HG02571 (cell line): ENCODE measurements at regions not wholly inside any gene's neighbourhood (a gene's known extent, or its start where the extent isn't known, plus 50 kb on each side); places are given as distances from the start of the nearest gene placed in this dataset.
"Not testable (repeated sequence)": the region's sequence is repeated elsewhere in the genome, so short reads cannot be mapped to it uniquely, and the experiment has no call there.

Source experiments
- ATAC-seq: cut with Tn5 transposase; IDR thresholded peaks from one replicate; pipeline ENCODE4 v1.9.1; 2021; ENCODE audit warnings: mild to moderate bottlenecking, moderate library complexity; ENCODE audit not compliant: unreplicated experiment

DNA sequence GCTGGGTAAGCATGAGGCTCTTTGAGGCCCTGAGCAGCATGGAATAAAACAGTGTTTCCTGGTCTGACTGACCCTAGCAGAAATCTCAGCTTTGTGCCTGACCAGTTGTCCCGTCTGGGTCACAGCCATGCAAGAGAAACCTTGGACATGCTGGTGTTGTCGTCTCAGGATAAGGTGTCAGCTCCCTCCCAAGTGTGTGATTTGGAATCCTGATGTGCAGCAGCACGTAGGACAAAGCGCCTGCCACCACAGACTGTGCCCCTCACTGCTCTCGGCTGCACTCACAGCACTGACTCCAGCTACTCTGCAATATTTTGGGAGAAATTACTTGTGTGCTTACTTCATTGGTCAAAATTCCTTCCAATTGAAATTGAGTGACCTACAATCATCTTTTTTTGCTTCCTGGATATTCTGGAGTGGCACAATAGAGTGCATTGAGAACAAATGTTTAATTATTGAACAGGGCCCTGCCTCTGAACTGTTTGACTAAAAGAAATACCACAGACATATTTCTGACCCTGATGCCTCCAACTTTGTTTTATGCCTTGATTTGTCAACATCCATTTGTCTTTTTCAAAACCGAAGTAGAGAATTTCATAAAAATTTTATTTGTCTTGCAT lies 352.4 kb downstream of the SOCS6 start:
- no peak for ATAC-seq

- no peak for ATAC-seq
Observed at GRCh38 chr18:70640336-70640887, 351.6 kb downstream of the SOCS6 start.

DNA sequence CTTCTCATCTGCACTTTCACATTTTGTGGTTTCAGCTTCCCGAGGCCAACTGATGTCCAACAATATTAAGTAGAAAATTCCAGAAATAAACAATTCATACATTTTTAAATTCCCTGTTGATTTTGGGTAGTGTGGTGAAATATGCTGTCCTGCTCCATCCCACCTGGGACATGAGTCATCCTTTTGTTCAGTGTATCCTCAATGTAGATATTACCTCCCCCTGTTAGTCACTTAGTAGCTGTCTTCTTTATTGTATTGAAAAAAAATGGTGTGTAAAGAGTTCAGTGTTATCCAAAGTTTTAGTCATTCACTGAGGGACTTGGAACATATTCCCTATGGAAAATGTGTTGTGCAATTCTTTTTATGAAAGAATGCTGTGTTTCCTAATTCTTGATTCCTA lies 348.1 kb downstream of the SOCS6 start:
- ATAC-seq = no peak

DNA sequence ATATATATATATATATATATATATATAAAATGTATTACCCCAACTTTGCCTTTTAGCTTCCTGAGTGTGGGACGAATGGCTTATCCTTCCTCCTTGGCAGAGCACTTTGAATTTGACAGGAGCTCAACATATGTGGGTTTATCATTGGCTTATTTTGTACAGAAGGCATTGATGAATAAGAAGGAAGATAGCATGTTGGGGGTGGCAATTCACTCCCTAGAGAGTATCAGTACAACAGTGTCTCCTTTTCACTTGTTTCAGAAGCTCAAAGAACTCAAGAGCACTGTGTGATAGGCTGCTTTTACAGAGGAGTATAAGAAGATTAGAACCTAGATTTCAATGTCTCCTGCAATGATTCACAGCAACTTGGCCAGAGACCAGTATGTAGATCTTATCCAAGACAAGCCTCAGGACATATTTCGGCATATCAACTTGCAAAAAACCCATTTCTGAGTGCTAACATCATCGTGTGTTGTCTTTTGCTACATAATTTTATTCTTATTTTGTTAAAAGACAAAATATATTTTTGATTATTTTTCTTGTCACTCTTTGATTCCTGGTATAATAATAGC lies 345.8 kb downstream of the SOCS6 start:
- ATAC-seq = no peak

GRCh38 chr18:70627182-70627802 lies 338.4 kb downstream of the SOCS6 start:
- no peak for ATAC-seq

- no peak for ATAC-seq
Observed at GRCh38 chr18:70622622-70623419, 334.0 kb downstream of the SOCS6 start.

- ATAC-seq = no peak
Observed at GRCh38 chr18:70621710-70622109, 332.9 kb downstream of the SOCS6 start.

DNA sequence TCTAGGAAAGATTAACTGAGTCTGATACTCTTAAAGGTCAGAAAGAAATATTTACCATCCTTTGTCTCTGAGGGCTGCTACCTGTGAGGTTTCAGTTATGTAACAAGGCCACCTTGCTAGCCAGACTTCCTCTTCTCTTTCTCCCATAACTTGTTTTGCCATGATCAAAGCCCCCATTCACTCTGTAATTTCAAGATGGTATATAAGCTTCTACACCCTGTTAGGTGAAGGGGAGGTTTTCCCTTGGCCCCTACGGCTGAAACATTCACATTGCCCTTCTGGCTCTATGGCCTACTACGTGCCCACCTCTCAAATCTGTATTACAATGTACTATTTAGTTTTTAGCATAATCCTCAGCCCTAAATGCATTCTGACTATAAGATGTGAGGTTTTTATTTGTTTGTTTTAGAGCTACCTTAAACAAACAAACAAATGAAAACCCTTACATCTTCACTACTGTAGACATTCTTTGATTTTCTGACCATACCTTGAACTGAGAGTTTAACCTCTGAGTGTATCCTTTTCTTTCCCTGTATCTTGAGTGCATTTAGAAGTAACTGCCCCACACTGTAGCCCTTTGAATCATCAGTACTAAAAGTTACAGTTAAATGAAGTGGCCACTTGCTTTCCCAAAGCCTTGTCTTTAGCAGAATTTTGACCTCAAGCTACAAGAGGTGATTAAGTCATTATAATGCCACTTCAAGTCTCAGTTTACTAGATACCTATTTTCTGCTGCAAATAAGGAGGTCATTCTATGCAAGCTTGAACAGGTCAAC lies 332.2 kb downstream of the SOCS6 start:
- no peak for ATAC-seq

- no peak for ATAC-seq
Observed at GRCh38 chr18:70617020-70617763, 328.3 kb downstream of the SOCS6 start.

DNA sequence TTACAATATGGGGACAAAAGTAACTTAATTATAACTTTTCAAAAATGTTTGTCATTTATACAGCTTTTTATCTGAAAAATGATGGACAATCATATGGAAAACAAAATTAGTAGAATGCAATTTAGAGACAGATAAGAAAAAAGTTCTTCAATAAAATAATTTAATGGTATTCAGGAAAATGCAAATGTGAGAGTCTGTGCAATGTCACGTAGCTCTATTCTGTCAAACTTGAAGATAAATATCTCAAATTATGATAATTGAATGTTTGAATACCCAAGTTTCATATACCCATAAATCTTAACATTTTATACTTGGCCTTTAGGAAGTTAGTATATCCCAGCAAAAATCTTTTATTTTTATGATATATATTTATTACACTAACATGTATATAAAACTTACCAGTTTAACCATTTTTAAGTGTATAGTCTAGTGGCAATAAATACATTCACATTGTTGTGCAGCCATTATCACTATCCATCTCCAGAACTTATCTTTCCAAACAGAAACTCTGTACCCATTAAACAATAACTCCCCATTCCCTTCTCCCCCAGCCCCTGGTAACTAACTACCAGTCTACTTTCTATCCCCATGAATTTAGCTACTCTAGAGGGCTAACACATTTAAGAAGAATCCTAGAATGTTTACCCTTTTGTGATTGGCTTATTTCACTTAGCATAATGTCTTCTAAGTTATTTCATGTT lies 311.5 kb downstream of the SOCS6 start:
- ATAC-seq = no peak

- no peak for ATAC-seq
Observed at GRCh38 chr18:70598406-70598805, 309.6 kb downstream of the SOCS6 start.

GRCh38 chr18:70582981-70583380 lies 294.1 kb downstream of the SOCS6 start:
- ATAC-seq = no peak

DNA sequence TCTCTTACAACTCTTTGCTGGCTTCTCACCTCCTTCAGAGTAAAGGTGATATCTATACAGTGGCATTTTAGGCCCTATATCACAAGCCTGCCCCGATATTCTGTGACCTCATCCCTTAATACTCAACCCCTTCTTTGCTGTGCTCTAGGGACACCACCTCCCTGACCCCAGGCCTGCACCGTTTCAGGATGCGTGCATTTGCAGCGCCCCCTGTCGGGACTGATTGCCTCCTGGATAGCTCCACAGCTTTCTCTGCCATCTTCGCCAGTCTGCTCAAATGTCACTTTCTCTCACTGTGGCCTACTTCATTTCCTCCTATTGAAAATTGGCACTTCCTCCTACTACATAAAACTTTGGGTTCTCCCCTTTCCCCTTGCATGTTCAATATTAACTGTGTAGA lies 289.6 kb downstream of the SOCS6 start:
- no peak for ATAC-seq

- no peak for ATAC-seq
Observed at GRCh38 chr18:70577023-70577420, 288.2 kb downstream of the SOCS6 start.

DNA sequence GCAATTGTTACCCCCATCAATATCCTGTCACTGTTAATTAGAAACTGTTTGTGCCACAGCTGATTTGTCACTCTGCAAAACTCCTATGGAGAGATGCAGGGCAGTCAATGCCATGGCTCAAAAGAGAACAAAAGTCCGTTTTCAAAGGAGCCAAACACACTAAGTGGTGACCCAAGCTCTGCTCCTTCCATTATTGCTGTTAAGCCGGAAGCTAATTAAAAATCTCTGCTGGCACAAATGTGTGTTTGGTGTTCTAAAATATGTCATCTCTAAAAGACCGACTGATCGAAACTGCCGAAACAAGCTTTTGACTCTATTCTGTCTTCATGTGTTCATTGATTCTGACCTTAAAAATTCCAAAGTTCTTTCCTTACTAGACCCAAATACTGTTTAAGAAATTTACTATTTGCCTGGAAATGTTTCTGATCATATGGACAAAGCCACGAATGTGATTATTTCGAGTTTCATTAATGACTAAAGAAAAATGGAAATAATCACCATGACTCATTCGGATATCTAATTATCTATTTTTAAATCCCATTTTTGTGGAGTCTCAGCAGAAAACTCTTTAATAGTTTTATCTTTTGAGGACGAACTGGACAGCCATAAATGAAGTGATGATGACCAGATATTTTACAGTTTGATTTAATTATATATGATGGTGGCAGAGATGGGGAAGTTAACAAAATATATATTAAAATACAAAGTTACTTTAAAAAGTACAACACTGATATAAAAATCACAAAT lies 287.6 kb downstream of the SOCS6 start:
- ATAC-seq = no peak

- ATAC-seq = not testable (repeated sequence)
Observed at GRCh38 chr18:70574951-70575350, 286.1 kb downstream of the SOCS6 start.

DNA sequence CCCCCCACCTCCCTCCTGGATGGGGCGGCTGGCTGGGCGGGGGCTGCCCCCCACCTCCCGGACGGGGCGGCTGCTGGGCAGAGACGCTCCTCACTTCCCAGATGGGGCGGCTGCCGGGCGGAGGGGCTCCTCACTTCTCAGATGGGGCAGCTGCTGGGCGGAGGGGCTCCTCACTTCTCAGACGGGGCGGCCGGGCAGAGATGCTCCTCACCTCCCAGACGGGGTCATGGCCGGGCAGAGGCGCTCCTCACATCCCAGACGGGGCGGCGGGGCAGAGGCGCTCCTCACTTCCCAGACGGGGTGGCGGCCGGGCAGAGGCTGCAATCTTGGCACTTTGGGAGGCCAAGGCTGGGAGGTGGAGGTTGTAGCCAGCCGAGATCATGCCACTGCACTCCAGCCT lies 280.8 kb downstream of the SOCS6 start:
- not testable (repeated sequence) for ATAC-seq

- ATAC-seq = no peak
Observed at GRCh38 chr18:70559446-70559845, 270.6 kb downstream of the SOCS6 start.

DNA sequence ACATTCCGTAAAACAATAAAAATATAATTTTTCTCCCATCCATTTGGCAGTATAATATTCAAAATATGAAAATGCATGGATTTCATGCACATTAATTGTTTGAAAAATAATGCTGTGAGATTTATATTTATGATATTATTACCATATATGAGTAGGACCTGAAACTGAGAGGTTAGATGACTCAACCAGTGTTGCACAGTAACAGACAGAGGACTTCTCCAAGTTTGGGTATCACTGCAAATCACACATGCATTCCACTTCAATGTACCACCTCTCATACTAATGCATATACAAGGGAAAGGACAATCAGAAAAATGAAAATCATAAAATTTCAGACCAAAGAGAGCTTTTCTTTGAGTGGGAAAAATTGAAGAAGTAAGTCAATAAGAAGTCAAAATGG lies 269.5 kb downstream of the SOCS6 start:
- ATAC-seq = no peak
